Body of pancreas (tissue), 4 donors: ENCODE measurements at regions not wholly inside any gene's neighbourhood (a gene's known extent, or its start where the extent isn't known, plus 50 kb on each side); places are given as distances from the start of the nearest gene placed in this dataset.

Experiments
- ATAC-seq: fragments of 150-250 bp; one replicate; pipeline ENCODE4 v1.9.1; 2016
- DNase-seq, 4 donors: peaks; one replicate each; pipeline ENCODE4 v3.0.0-alpha.2; 2019
- H3K27ac ChIP-seq, 4 donors: fragments of 200-600 bp; sonication (generic); 1 replicate in 3 of 4; 2 replicates in 1 of 4; pipeline versions ENCODE4 v1.5.1 to v1.6.1; 2016 to 2019; ENCODE audit warnings: mild to moderate bottlenecking in 1 of 4, mixed read lengths in 1 of 4, moderate library complexity in 1 of 4
- H3K27me3 ChIP-seq, 2 donors: fragments of 200-600 bp; sonication (generic); one replicate each; pipeline ENCODE4 v1.6.0; 2016; ENCODE audit warnings: mild to moderate bottlenecking in 1 of 2
- H3K36me3 ChIP-seq, 2 donors: fragments of 200-600 bp; sonication (generic); replicated peaks in 1 of 2; 2 replicates each; pipeline ENCODE4 v1.5.1; 2016; ENCODE audit warnings: low read depth in 2 of 2; ENCODE audit not compliant: insufficient read depth in 1 of 2
- H3K4me1 ChIP-seq: fragments of 200-600 bp; sonication (generic); one replicate; pipeline ENCODE4 v1.6.0; 2016
- H3K4me3 ChIP-seq, 2 donors: fragments of 200-600 bp; sonication (generic); 1 replicate in 1 of 2; 2 replicates in 1 of 2; pipeline ENCODE4 v1.5.1; 2016 to 2019
- H3K9me3 ChIP-seq, 3 donors: fragments of 200-600 bp; sonication (generic); 1 replicate in 2 of 3; 2 replicates in 1 of 3; pipeline ENCODE4 v1.5.1; 2016
- POLR2A ChIP-seq, 3 donors: fragments of 450-650 bp; IDR thresholded peaks; one replicate each; pipeline ENCODE4 v1.6.1; 2016; ENCODE audit warnings: antibody characterized with exemption in 3 of 3, mild to moderate bottlenecking in 2 of 3
- WGBS, 2 donors: methylation state at CpG; one replicate each; pipeline ENCODE4 v1.1.5; 2017; 5-methylcytosine and 5-hydroxymethylcytosine counted together
- intact Hi-C: fragments of 100-400 bp; cut with DNase I; formaldehyde crosslinking; loops from one replicate; pipeline ENCODE4 v1.15.1; 2023
- TF ChIP-seq, protein P1 (sequence below), 7 experiments: fragments of 450-650 bp in 4 of 7; fragments of 200-600 bp in 3 of 7; sonication (generic) in 3 of 7; IDR thresholded peaks; one replicate each; pipeline ENCODE4 v1.5.1; 2016 to 2019; ENCODE audit warnings: antibody characterized with exemption in 7 of 7

DNA sequence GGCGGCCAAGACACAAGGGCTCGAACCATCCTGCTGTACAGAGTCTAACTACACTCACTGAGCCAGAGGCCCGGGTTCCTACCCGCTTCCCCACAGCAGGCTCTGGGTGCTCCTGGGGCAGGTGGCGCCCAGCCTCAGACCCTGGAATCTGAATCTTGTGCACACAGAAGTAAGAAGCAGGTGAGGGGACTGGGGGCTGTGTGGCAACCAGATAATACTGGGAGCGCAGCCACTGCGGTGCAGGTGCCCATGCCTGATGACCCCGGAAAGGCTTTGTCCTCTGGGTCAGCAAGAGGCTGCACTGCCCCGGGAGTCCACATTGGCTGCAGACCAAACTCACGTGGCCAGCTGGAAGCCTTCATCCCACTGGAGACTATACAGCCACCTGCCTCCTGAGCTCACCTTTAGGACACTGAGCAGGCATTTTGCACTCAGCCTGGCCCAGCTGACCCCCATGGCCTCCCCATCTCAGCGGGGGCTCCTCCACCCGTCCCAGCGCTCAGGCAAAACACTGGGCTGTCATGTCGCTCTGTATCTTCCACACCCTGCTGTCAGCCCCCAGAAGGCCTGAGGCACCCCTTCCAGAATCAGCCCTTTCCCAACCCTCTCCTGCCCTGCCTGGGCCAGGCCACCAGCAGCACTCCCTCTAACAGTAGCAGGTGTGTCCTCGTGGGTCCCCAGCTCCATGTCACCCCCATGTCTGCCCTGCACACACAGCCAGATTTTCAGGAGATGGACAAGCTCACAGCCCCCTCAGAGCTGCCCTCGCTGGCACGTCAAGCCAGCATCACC, 101.0 kb upstream of the IQSEC1 start:
- H3K27ac ChIP-seq, result no peak overlapping the region
- no peaks in the 10 kb centered on the region for H3K27me3 ChIP-seq
- no peaks in the 10 kb centered on the region for H3K36me3 ChIP-seq
- 81 to 87% methylated on average over 10 to 17 of the region's 17 CpGs for WGBS, 2 donors
- no peaks in the 10 kb centered on the region for H3K4me1 ChIP-seq
- intact Hi-C loops, result no loop called here
- DNase-seq (no peak), ATAC-seq (no peak)
- no peak overlapping the region for H3K4me3 ChIP-seq
- TF ChIP-seq, protein P1, sequence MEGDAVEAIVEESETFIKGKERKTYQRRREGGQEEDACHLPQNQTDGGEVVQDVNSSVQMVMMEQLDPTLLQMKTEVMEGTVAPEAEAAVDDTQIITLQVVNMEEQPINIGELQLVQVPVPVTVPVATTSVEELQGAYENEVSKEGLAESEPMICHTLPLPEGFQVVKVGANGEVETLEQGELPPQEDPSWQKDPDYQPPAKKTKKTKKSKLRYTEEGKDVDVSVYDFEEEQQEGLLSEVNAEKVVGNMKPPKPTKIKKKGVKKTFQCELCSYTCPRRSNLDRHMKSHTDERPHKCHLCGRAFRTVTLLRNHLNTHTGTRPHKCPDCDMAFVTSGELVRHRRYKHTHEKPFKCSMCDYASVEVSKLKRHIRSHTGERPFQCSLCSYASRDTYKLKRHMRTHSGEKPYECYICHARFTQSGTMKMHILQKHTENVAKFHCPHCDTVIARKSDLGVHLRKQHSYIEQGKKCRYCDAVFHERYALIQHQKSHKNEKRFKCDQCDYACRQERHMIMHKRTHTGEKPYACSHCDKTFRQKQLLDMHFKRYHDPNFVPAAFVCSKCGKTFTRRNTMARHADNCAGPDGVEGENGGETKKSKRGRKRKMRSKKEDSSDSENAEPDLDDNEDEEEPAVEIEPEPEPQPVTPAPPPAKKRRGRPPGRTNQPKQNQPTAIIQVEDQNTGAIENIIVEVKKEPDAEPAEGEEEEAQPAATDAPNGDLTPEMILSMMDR (IDR thresholded peaks at IDR 0.05), result no peak
- TF ChIP-seq POLR2A (IDR thresholded peaks at IDR 0.05), result no peak
- peaks cover 0 to 4% (median 0%) of the 10 kb centered on the region in 3 donors for H3K9me3 ChIP-seq

GRCh38 chr3:13173186-13173585, 100.0 kb upstream of the IQSEC1 start:
- no peaks in the 10 kb centered on the region for H3K9me3 ChIP-seq
- ATAC-seq (no peak), DNase-seq (no peak)
- WGBS, 2 donors, result 77% methylated on average over 6 of the region's 6 CpGs; no CpG with 5 or more reads in 1 of the 2 donors
- H3K4me3 ChIP-seq, result no peak overlapping the region
- TF ChIP-seq, protein P1 (IDR thresholded peaks at IDR 0.05), result no peak
- TF ChIP-seq POLR2A (IDR thresholded peaks at IDR 0.05), result no peak
- no peaks in the 10 kb centered on the region for H3K36me3 ChIP-seq
- intact Hi-C loops, result no loop called here
- H3K27ac ChIP-seq, result no peak overlapping the region
- no peaks in the 10 kb centered on the region for H3K4me1 ChIP-seq
- no peaks in the 10 kb centered on the region for H3K27me3 ChIP-seq

DNA sequence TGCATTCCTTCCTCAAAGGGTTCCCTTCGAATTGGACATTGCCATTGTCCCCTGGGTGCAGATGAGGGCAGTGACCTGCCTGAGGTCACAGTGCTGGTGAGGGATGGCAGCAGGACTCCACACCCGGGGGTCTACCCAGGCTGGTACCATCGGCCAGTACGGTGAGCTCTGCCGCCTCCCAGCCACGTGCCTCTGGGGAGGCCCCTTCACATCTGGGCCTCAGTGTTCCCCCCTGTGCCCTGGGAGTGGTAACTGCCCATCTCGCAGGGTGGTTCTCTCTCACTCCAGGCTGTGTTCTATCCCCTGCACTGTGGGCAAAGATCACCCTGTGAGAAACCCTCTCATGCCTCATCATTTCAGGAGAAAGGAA, 99.4 kb upstream of the IQSEC1 start:
- H3K9me3 ChIP-seq, result no peaks in the 10 kb centered on the region
- H3K4me3 ChIP-seq, result no peak overlapping the region
- WGBS, 2 donors, result 63 to 86% methylated on average over 1 to 7 of the region's 7 CpGs
- intact Hi-C loops, result no loop called here
- no peak for DNase-seq
- no peak for ATAC-seq
- no peaks in the 10 kb centered on the region for H3K36me3 ChIP-seq
- H3K27me3 ChIP-seq, result no peaks in the 10 kb centered on the region
- H3K27ac ChIP-seq, result no peak overlapping the region
- TF ChIP-seq, protein P1 (IDR thresholded peaks at IDR 0.05), result no peak
- TF ChIP-seq POLR2A (IDR thresholded peaks at IDR 0.05), result no peak
- H3K4me1 ChIP-seq, result no peaks in the 10 kb centered on the region

- no peak for TF ChIP-seq POLR2A (IDR thresholded peaks at IDR 0.05)
- TF ChIP-seq, protein P1 (IDR thresholded peaks at IDR 0.05), result no peak
- H3K27me3 ChIP-seq, result no peaks in the 10 kb centered on the region
- H3K4me1 ChIP-seq, result no peaks in the 10 kb centered on the region
- intact Hi-C loops, result no loop called here
- no peak overlapping the region for H3K27ac ChIP-seq
- DNase-seq (no peak), ATAC-seq (no peak)
- H3K9me3 ChIP-seq, result no peaks in the 10 kb centered on the region
- no peaks in the 10 kb centered on the region for H3K36me3 ChIP-seq
- WGBS, 2 donors, result 84 to 91% methylated on average over 16 to 19 of the region's 19 CpGs
- no peak overlapping the region for H3K4me3 ChIP-seq
These were observed 98.7 kb upstream of the IQSEC1 start for GRCh38 chr3:13171704-13172643.
